Stomach (tissue), 4 donors: ENCODE measurements at regions not wholly inside any gene's neighbourhood (a gene's known extent, or its start where the extent isn't known, plus 50 kb on each side); places are given as distances from the start of the nearest gene placed in this dataset.

Experiments used
- CTCF ChIP-seq, 7 experiments: fragments of 450-650 bp in 4 of 7; fragments of 200-600 bp in 3 of 7; sonication (generic) in 3 of 7; IDR thresholded peaks; one replicate each; pipeline ENCODE4 v1.5.1; 2016 to 2019; ENCODE audit warnings: antibody characterized with exemption in 7 of 7, control low read depth in 2 of 7, mild to moderate bottlenecking in 1 of 7
- EP300 ChIP-seq: sonication (generic); formaldehyde crosslinking; IDR thresholded peaks from one replicate; pipeline ENCODE4 v1.6.1; 2017; ENCODE audit warnings: antibody characterized with exemption
- POLR2A ChIP-seq, 4 donors: fragments of 450-650 bp; IDR thresholded peaks; one replicate each; pipeline ENCODE4 v1.6.1; 2016; ENCODE audit warnings: antibody characterized with exemption in 4 of 4, control low read depth in 2 of 4, mild to moderate bottlenecking in 1 of 4, moderate library complexity in 1 of 4
- POLR2AphosphoS5 ChIP-seq, 3 donors: sonication (generic); formaldehyde crosslinking; IDR thresholded peaks; one replicate each; pipeline ENCODE4 v1.6.1; 2016; ENCODE audit warnings: antibody characterized with exemption in 3 of 3

GRCh38 chr2:172211512-172211911 lies 108.8 kb upstream of the DLX2 start:
- TF ChIP-seq POLR2AphosphoS5 (IDR thresholded peaks at IDR 0.05): no peak
- TF ChIP-seq CTCF (IDR thresholded peaks at IDR 0.05): no peak
- TF ChIP-seq POLR2A (IDR thresholded peaks at IDR 0.05): no peak
- no peak for TF ChIP-seq EP300
